ENCODE measurements at regions not wholly inside any gene's neighbourhood (a gene's known extent, or its start where the extent isn't known, plus 50 kb on each side); places are given as distances from the start of the nearest gene placed in this dataset.

DNA sequence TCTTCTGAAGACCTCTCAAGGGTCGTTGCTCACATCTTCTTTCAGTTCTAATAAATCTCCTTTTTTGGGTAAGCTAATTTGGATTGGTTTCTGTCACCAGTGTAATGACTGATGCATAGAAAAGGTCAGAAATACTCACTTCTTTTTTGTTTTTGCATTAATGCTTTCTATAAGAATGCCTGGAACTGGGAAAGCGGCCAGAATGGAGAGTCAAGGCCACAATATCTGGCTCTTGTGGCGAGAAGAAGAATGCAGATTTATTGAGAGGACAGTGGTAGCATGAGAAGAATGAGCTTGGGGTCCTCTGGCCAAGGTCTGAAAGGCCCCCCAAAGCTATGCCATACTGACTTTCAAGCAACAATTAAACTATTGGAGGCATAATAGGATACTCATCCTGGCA lies 88.0 kb upstream of the SLC12A2 start:
- H3K18ac ChIP-seq (ENCODE audit: insufficient read length, low read depth, low read length): no peak overlapping the region
- H2AFZ ChIP-seq (ENCODE audit: low read length): no peak overlapping the region
- no peak overlapping the region for H3K27ac ChIP-seq (ENCODE audit: insufficient read length, low read depth, low read length)
- no peak overlapping the region for H3K14ac ChIP-seq (ENCODE audit: insufficient read depth, low read length)
- H2BK20ac ChIP-seq (ENCODE audit: low read depth, low read length, poor library complexity, severe bottlenecking): no peak overlapping the region
- Mint-ChIP-seq H3K4me3 (no peak overlapping the region), H3K27ac (no peak overlapping the region), H3K4me1 (no peaks in the 10 kb centered on the region), H3K9me3 (no peaks in the 10 kb centered on the region), H3K27me3 (ENCODE audit: low read depth) (no peaks in the 10 kb centered on the region), H3K36me3 (ENCODE audit: insufficient read depth in 1 of 3, low read depth in 3 of 3) (no peaks in the 10 kb centered on the region)
- no peaks in the 10 kb centered on the region for H3K27me3 ChIP-seq (ENCODE audit: insufficient read depth, low read length)
- TF ChIP-seq CTCF (conservative IDR thresholded peaks at IDR 0.05): no peak
- no peak overlapping the region for H3K9ac ChIP-seq (ENCODE audit: extremely low read depth, insufficient read length, low read length)
- H2BK12ac ChIP-seq (ENCODE audit: insufficient read length, low read depth, low read length): no peak overlapping the region
- no peak overlapping the region for H3K4ac ChIP-seq (ENCODE audit: low read depth, low read length)
- no peak for DNase-seq
- H4K8ac ChIP-seq (replicated peaks; ENCODE audit: insufficient read length, low read depth, low read length): no peak overlapping the region
- H3K4me2 ChIP-seq (ENCODE audit: insufficient read depth, insufficient read length, low read length): no peak overlapping the region
- no peak overlapping the region for H3K56ac ChIP-seq (ENCODE audit: insufficient read length, low read depth, low read length)
- no peak overlapping the region for H3K23ac ChIP-seq (ENCODE audit: insufficient read length, low read depth, low read length)
- H3K79me2 ChIP-seq (ENCODE audit: insufficient read depth, low read length): no peaks in the 10 kb centered on the region
- no peak overlapping the region for H2AK5ac ChIP-seq (ENCODE audit: insufficient read length, low read length)
- no peaks in the 10 kb centered on the region for H3K79me1 ChIP-seq (ENCODE audit: insufficient read depth, low read depth, low read length, poor library complexity, severe bottlenecking)
- H3K9me3 ChIP-seq (ENCODE audit: control insufficient read depth, low read depth, low read length): no peaks in the 10 kb centered on the region
- WGBS (ENCODE audit: extremely low coverage, insufficient read length, low lambda C conversion rate): no CpG with 5 or more reads among the region's 3 CpGs
- no peaks in the 10 kb centered on the region for H4K20me1 ChIP-seq (ENCODE audit: control insufficient read depth, insufficient read depth, insufficient read length)
- no peaks in the 10 kb centered on the region for H3K23me2 ChIP-seq (ENCODE audit: insufficient read length, low read depth, low read length, poor library complexity, severe bottlenecking)
- no peak overlapping the region for H4K5ac ChIP-seq (ENCODE audit: insufficient read length, low read depth, low read length)
- H2BK120ac ChIP-seq (ENCODE audit: low read depth, low read length, poor library complexity, severe bottlenecking): no peak overlapping the region
- H3T11ph ChIP-seq (ENCODE audit: low read length): no peak overlapping the region
- H4K91ac ChIP-seq (ENCODE audit: insufficient read length, low read depth, low read length): no peak overlapping the region
- H2BK15ac ChIP-seq (ENCODE audit: low read depth, low read length): no peak overlapping the region
- H2BK5ac ChIP-seq (ENCODE audit: insufficient read length, low read length): no peak overlapping the region
- no peaks in the 10 kb centered on the region for H3K4me1 ChIP-seq (ENCODE audit: insufficient read depth, low read length)
